ENCODE measurements at regions not wholly inside any gene's neighbourhood (a gene's known extent, or its start where the extent isn't known, plus 50 kb on each side); places are given as distances from the start of the nearest gene placed in this dataset.

- no peak overlapping the region for H3K4ac ChIP-seq (ENCODE audit: low read depth, low read length)
- no peaks in the 10 kb centered on the region for H3K4me1 ChIP-seq (ENCODE audit: control insufficient read depth, low read depth, low read length)
- H3K9ac ChIP-seq (ENCODE audit: low read length), result no peak overlapping the region
- H2BK15ac ChIP-seq (replicated peaks; ENCODE audit: low read depth), result no peak overlapping the region
- no peak overlapping the region for H3K27ac ChIP-seq (ENCODE audit: low read depth, low read length)
- no peak overlapping the region for H3K4me2 ChIP-seq (ENCODE audit: low read length)
- no peaks in the 10 kb centered on the region for H3K27me3 ChIP-seq (ENCODE audit: insufficient read depth, low read length, poor library complexity)
- H3K4me3 ChIP-seq (ENCODE audit: low read length), result no peak overlapping the region
- no peaks in the 10 kb centered on the region for H3K36me3 ChIP-seq (ENCODE audit: control insufficient read depth, insufficient read depth, low read length)
- no peaks in the 10 kb centered on the region for H3K79me1 ChIP-seq (ENCODE audit: low read length)
- H2BK5ac ChIP-seq (ENCODE audit: low read length), result no peak overlapping the region
- no peak overlapping the region for H2BK120ac ChIP-seq (ENCODE audit: low read depth, low read length)
- H3K23ac ChIP-seq (ENCODE audit: low read length), result no peak overlapping the region
- H2AK5ac ChIP-seq (ENCODE audit: low read length), result no peak overlapping the region
- no peak overlapping the region for H3K56ac ChIP-seq (ENCODE audit: low read length)
- peak; percentile 18 for DNase-seq
- H4K8ac ChIP-seq (ENCODE audit: low read depth, low read length), result no peak overlapping the region
- no peaks in the 10 kb centered on the region for H3K79me2 ChIP-seq (ENCODE audit: control insufficient read depth, insufficient read depth, low read length)
- H4K5ac ChIP-seq (ENCODE audit: low read length), result no peak overlapping the region
- H3K18ac ChIP-seq (ENCODE audit: low read length), result no peak overlapping the region
- no CpG with 5 or more reads among the region's 7 CpGs for WGBS (ENCODE audit: extremely low coverage, insufficient coverage, low lambda C conversion rate)
These were observed 84.1 kb downstream of the BOD1L2 start for GRCh38 chr18:57230861-57231585.

- Histone ChIP-seq H3K9ac (ENCODE audit: low read length) (no peak overlapping the region), H3K4me2 (ENCODE audit: low read length) (no peak overlapping the region), H4K5ac (ENCODE audit: low read length) (no peak overlapping the region), H3K36me3 (ENCODE audit: control insufficient read depth, insufficient read depth, low read length) (no peaks in the 10 kb centered on the region), H3K4me1 (ENCODE audit: control insufficient read depth, low read depth, low read length) (no peaks in the 10 kb centered on the region), H2AK5ac (ENCODE audit: low read length) (no peak overlapping the region), H3K4ac (ENCODE audit: low read depth, low read length) (no peak overlapping the region), H3K79me2 (ENCODE audit: control insufficient read depth, insufficient read depth, low read length) (no peaks in the 10 kb centered on the region), H3K56ac (ENCODE audit: low read length) (no peak overlapping the region), H3K27ac (ENCODE audit: low read depth, low read length) (no peak overlapping the region), H2BK5ac (ENCODE audit: low read length) (no peak overlapping the region), H3K23ac (ENCODE audit: low read length) (no peak overlapping the region), H4K8ac (ENCODE audit: low read depth, low read length) (no peak overlapping the region), H3K4me3 (ENCODE audit: low read length) (no peak overlapping the region), H3K18ac (ENCODE audit: low read length) (no peak overlapping the region), H2BK120ac (ENCODE audit: low read depth, low read length) (no peak overlapping the region), H3K27me3 (ENCODE audit: insufficient read depth, low read length, poor library complexity) (no peaks in the 10 kb centered on the region), H2BK15ac (replicated peaks; ENCODE audit: low read depth) (no peak overlapping the region), H3K79me1 (ENCODE audit: low read length) (no peaks in the 10 kb centered on the region)
- WGBS (ENCODE audit: extremely low coverage, insufficient coverage, low lambda C conversion rate), result no CpG with 5 or more reads among the region's 3 CpGs
- no peak for DNase-seq
These were observed 85.0 kb downstream of the BOD1L2 start for GRCh38 chr18:57231864-57232263.

- Histone ChIP-seq H3K79me2 (ENCODE audit: control insufficient read depth, insufficient read depth, low read length) (no peaks in the 10 kb centered on the region), H3K4me1 (ENCODE audit: control insufficient read depth, low read depth, low read length) (no peaks in the 10 kb centered on the region), H2BK5ac (ENCODE audit: low read length) (no peak overlapping the region), H3K4me2 (ENCODE audit: low read length) (no peak overlapping the region), H3K27ac (ENCODE audit: low read depth, low read length) (no peak overlapping the region), H2BK15ac (replicated peaks; ENCODE audit: low read depth) (no peak overlapping the region), H3K4me3 (ENCODE audit: low read length) (no peak overlapping the region), H3K56ac (ENCODE audit: low read length) (no peak overlapping the region), H3K23ac (ENCODE audit: low read length) (no peak overlapping the region), H3K4ac (ENCODE audit: low read depth, low read length) (no peak overlapping the region), H3K36me3 (ENCODE audit: control insufficient read depth, insufficient read depth, low read length) (no peaks in the 10 kb centered on the region), H3K27me3 (ENCODE audit: insufficient read depth, low read length, poor library complexity) (no peaks in the 10 kb centered on the region), H3K9ac (ENCODE audit: low read length) (no peak overlapping the region), H3K79me1 (ENCODE audit: low read length) (no peaks in the 10 kb centered on the region), H2AK5ac (ENCODE audit: low read length) (no peak overlapping the region), H2BK120ac (ENCODE audit: low read depth, low read length) (no peak overlapping the region), H4K5ac (ENCODE audit: low read length) (no peak overlapping the region), H4K8ac (ENCODE audit: low read depth, low read length) (no peak overlapping the region), H3K18ac (ENCODE audit: low read length) (no peak overlapping the region)
- no peak for DNase-seq
- no CpG with 5 or more reads among the region's 9 CpGs for WGBS (ENCODE audit: extremely low coverage, insufficient coverage, low lambda C conversion rate)
These were observed 87.5 kb downstream of the BOD1L2 start for GRCh38 chr18:57234346-57234745.

- Histone ChIP-seq H2BK15ac (replicated peaks; ENCODE audit: low read depth) (no peak overlapping the region), H3K4me2 (ENCODE audit: low read length) (no peak overlapping the region), H3K56ac (ENCODE audit: low read length) (no peak overlapping the region), H3K18ac (ENCODE audit: low read length) (no peak overlapping the region), H3K23ac (ENCODE audit: low read length) (no peak overlapping the region), H2BK120ac (ENCODE audit: low read depth, low read length) (no peak overlapping the region), H3K4ac (ENCODE audit: low read depth, low read length) (no peak overlapping the region), H4K8ac (ENCODE audit: low read depth, low read length) (no peak overlapping the region), H2BK5ac (ENCODE audit: low read length) (no peak overlapping the region), H3K27me3 (ENCODE audit: insufficient read depth, low read length, poor library complexity) (no peaks in the 10 kb centered on the region), H3K79me1 (ENCODE audit: low read length) (no peaks in the 10 kb centered on the region), H3K36me3 (ENCODE audit: control insufficient read depth, insufficient read depth, low read length) (no peaks in the 10 kb centered on the region), H4K5ac (ENCODE audit: low read length) (no peak overlapping the region), H3K9ac (ENCODE audit: low read length) (no peak overlapping the region), H3K27ac (ENCODE audit: low read depth, low read length) (no peak overlapping the region), H3K79me2 (ENCODE audit: control insufficient read depth, insufficient read depth, low read length) (no peaks in the 10 kb centered on the region), H3K4me3 (ENCODE audit: low read length) (no peak overlapping the region), H2AK5ac (ENCODE audit: low read length) (no peak overlapping the region), H3K4me1 (ENCODE audit: control insufficient read depth, low read depth, low read length) (no peaks in the 10 kb centered on the region)
- WGBS (ENCODE audit: extremely low coverage, insufficient coverage, low lambda C conversion rate), result no CpG with 5 or more reads among the region's 3 CpGs
- peak; percentile 3 for DNase-seq
These were observed 95.0 kb downstream of the BOD1L2 start for GRCh38 chr18:57241869-57242268.

- H4K8ac ChIP-seq (ENCODE audit: low read depth, low read length), result no peak overlapping the region
- no peak overlapping the region for H3K4me3 ChIP-seq (ENCODE audit: low read length)
- no peak overlapping the region for H3K4me2 ChIP-seq (ENCODE audit: low read length)
- no peaks in the 10 kb centered on the region for H3K79me2 ChIP-seq (ENCODE audit: control insufficient read depth, insufficient read depth, low read length)
- no peaks in the 10 kb centered on the region for H3K27me3 ChIP-seq (ENCODE audit: insufficient read depth, low read length, poor library complexity)
- H2AK5ac ChIP-seq (ENCODE audit: low read length), result no peak overlapping the region
- no peak overlapping the region for H3K4ac ChIP-seq (ENCODE audit: low read depth, low read length)
- H4K5ac ChIP-seq (ENCODE audit: low read length), result no peak overlapping the region
- no peak overlapping the region for H2BK5ac ChIP-seq (ENCODE audit: low read length)
- no peak overlapping the region for H3K23ac ChIP-seq (ENCODE audit: low read length)
- no peak overlapping the region for H3K27ac ChIP-seq (ENCODE audit: low read depth, low read length)
- no peak overlapping the region for H2BK120ac ChIP-seq (ENCODE audit: low read depth, low read length)
- no peak overlapping the region for H3K9ac ChIP-seq (ENCODE audit: low read length)
- no peak overlapping the region for H3K56ac ChIP-seq (ENCODE audit: low read length)
- no peaks in the 10 kb centered on the region for H3K79me1 ChIP-seq (ENCODE audit: low read length)
- no peak overlapping the region for H2BK15ac ChIP-seq (replicated peaks; ENCODE audit: low read depth)
- H3K18ac ChIP-seq (ENCODE audit: low read length), result no peak overlapping the region
- H3K4me1 ChIP-seq (ENCODE audit: control insufficient read depth, low read depth, low read length), result no peaks in the 10 kb centered on the region
- DNase-seq, result peak; percentile 25
- no peaks in the 10 kb centered on the region for H3K36me3 ChIP-seq (ENCODE audit: control insufficient read depth, insufficient read depth, low read length)
- no CpG with 5 or more reads among the region's 2 CpGs for WGBS (ENCODE audit: extremely low coverage, insufficient coverage, low lambda C conversion rate)
These were observed 95.4 kb downstream of the BOD1L2 start for GRCh38 chr18:57242285-57242684.

GRCh38 chr18:57243624-57244179 is 96.8 kb downstream of the BOD1L2 start:
- Histone ChIP-seq H3K79me1 (ENCODE audit: low read length) (no peaks in the 10 kb centered on the region), H3K4me2 (ENCODE audit: low read length) (no peak overlapping the region), H2BK5ac (ENCODE audit: low read length) (no peak overlapping the region), H2BK15ac (replicated peaks; ENCODE audit: low read depth) (no peak overlapping the region), H3K27ac (ENCODE audit: low read depth, low read length) (no peak overlapping the region), H3K9ac (ENCODE audit: low read length) (no peak overlapping the region), H3K23ac (ENCODE audit: low read length) (no peak overlapping the region), H3K27me3 (ENCODE audit: insufficient read depth, low read length, poor library complexity) (no peaks in the 10 kb centered on the region), H3K56ac (ENCODE audit: low read length) (no peak overlapping the region), H3K4me3 (ENCODE audit: low read length) (no peak overlapping the region), H3K18ac (ENCODE audit: low read length) (no peak overlapping the region), H2BK120ac (ENCODE audit: low read depth, low read length) (no peak overlapping the region), H4K5ac (ENCODE audit: low read length) (no peak overlapping the region), H3K4me1 (ENCODE audit: control insufficient read depth, low read depth, low read length) (no peaks in the 10 kb centered on the region), H3K4ac (ENCODE audit: low read depth, low read length) (no peak overlapping the region), H3K79me2 (ENCODE audit: control insufficient read depth, insufficient read depth, low read length) (no peaks in the 10 kb centered on the region), H4K8ac (ENCODE audit: low read depth, low read length) (no peak overlapping the region), H2AK5ac (ENCODE audit: low read length) (no peak overlapping the region), H3K36me3 (ENCODE audit: control insufficient read depth, insufficient read depth, low read length) (no peaks in the 10 kb centered on the region)
- no CpG with 5 or more reads among the region's 8 CpGs for WGBS (ENCODE audit: extremely low coverage, insufficient coverage, low lambda C conversion rate)
- no peak for DNase-seq
